ENCODE measurements at regions not wholly inside any gene's neighbourhood (a gene's known extent, or its start where the extent isn't known, plus 50 kb on each side); places are given as distances from the start of the nearest gene placed in this dataset.
"Not testable (repeated sequence)": the region's sequence is repeated elsewhere in the genome, so short reads cannot be mapped to it uniquely, and the experiment has no call there.

DNA sequence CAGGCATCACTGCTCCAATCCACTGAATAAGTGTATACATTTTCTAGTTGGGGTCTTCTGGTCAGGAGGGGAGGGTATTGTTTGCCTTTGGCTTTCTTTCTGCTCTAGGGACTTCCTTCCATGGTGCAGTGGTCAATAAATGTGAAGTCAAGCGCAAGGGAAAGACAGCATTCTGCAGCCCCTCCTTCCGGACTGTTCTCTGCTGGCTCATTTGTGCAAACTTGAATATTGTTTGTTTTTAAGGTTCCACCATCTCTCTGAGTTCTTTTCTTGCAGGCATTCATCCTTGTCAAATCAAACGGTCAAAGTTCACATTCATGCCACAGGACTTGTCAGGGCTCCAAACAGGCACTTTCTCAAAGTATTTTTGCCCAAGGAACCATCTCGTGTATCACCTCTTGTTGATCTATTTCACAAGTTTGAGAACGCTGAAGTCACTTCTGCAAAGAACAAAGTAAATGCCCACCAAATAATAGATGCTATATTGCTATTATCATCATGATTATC lies 205.6 kb upstream of the KAZN start:
- DNase-seq (ENCODE audit: low spot score), result no peak

DNA sequence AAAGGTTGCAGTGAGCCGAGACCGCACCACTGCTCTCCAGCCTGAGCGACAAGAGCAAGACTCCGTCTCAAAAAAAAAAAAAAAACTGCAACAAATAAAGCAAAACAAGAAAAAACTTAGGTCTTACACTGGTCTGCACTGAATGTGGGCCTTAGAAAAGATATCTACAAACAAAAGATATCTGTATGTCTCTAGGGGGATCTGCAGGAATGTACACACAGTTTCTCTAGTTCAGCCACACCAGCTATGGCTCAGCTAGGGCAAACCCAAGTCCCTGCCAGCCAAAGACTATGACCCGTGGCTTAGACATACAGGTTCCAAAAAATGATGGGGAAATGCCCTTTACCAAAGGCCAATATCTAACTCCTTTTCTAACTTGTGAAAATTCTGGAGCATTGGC lies 202.4 kb upstream of the KAZN start:
- DNase-seq (ENCODE audit: low spot score), result no peak

DNA sequence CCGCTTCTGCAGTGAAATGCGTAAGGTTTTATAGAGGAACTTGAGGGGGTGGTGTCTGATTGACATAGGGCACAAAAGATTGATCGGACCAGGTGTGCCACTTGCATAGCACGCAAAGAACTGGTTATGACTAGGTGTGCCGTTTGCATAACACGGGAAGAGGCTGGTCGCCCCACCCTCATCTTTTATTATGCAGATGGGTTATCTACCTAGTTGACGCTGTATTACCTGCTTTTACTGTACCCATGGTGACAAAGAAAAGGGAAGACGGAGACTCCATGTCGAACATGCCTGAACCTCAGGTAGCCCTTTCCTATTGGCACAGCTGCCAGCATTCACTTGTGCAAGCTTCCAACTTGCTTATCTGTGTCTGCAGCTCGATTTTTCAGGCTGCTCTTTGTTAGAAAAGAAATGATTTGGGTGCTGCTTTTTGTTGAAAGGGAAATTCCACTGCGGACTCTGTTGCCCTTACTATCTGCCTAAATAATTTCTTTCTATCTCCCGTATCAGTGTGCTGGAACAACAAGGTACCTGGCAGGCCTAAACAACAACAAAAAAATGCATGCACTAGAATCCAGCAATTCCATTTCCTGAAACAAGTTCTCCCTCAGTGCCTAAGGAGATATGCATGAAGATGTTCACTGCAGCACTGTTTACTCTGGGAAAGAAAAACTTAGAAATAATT lies 194.4 kb upstream of the KAZN start:
- no peak for DNase-seq (ENCODE audit: low spot score)

DNA sequence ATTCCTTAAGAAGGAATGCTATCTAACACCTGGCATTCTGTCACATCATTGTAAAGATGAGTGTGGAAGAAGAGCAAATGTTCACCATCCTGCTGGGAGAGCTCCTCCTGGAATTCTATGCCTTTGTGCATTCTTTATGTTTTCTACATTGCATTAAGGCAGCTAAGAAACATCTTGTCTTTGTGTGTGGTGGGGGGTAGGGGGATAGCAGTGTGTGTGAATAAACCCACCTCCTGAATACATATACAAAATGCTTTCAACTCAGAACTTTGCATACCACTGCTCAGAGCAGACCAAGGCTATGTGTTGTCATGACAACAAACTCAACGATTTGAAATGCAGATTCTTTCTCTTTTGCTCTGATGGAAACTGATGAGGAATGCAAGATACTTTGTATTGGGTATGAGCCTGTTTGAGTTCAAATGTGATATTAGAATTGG lies 193.6 kb upstream of the KAZN start:
- peak; percentile 12 for DNase-seq (ENCODE audit: low spot score)

DNA sequence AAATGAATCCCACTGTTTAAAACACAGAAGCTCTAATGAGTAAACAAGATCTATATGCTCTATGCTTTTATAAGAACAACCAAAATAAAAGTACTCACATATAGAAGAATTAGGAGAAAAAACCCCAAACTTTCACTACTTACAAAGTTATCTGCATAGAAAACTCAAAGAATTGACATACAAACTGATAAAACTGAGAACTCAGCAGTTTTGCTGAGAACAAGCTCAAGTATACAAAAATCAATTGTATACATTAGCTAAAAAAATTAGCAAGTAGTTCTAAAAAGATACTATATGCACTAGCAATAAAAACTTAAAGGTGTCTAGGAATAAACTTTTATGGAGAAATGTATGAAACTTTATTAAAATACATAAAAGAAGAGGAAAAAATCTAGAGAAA lies 186.2 kb upstream of the KAZN start:
- DNase-seq (ENCODE audit: low spot score), result no peak

DNA sequence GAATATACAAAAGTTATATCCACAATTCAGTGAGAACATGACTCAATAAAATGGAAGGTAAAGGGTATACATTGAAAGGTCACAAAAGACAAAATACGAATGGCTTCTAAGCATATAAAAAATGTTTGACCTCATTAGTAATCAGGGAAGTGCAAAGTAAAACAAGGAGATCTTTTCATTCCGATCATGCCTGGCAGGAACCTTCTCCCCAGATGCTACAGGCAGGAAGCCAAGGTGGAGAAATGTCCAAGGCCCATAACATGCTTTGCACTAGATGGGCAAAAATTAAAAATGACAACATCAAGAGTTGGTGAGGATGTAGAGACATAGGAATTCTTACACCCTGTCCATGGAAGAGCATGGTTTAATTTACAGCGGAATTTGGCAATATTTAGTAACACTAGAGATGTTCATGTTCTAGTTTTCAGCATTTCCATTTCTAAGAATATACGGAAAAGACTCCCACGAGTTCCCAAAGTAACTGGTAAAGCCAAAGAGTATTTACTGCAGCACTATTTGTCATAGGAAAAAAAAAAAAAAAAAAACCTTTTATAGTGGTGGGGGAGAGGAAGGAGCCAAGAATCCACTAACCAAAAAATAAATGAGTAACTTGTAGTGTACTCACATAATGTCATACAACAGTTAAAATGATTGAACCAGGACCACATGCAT lies 184.5 kb upstream of the KAZN start:
- no peak for DNase-seq (ENCODE audit: low spot score)

DNA sequence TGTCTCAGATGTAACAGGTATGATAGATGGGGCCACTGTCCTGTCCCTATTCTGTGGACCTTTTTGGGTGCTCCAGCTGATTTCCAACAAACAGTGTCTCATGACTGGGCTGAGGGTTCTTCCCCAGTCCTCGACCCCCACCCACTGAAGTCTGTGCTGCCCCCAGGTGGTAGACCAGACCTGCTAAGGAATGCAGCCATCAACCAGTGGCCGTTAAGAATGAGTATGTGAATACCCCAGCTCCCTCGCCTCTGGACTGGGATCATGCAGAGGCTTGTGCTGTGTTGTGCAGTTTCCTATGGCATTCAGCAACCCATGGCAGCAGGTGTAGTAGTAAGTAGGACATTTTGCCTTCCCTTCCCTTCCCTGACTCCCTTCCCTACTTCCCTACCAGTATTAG lies 183.1 kb upstream of the KAZN start:
- peak; percentile 23 for DNase-seq (ENCODE audit: low spot score)

DNA sequence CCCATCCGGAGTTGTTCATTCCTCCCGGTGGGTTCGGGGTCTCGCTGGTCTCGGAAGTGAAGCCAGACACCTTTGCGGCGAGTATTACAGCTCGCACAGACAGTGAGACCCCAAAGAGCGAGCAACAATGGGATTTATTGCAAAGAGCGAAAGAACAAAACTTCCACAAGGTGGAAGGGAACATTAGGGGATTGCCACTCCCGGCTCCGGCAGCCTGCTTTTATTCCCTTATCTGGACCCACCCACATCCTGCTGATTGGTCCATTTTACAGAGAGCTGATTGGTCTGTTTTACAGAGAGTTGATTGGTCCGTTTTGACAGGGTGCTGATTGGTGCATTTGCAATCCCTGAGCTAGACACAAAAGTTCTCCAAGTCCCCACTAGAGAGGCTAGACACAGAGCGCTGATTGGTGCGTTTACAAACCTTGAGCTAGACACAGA lies 178.7 kb upstream of the KAZN start:
- DNase-seq (ENCODE audit: low spot score), result not testable (repeated sequence)

DNA sequence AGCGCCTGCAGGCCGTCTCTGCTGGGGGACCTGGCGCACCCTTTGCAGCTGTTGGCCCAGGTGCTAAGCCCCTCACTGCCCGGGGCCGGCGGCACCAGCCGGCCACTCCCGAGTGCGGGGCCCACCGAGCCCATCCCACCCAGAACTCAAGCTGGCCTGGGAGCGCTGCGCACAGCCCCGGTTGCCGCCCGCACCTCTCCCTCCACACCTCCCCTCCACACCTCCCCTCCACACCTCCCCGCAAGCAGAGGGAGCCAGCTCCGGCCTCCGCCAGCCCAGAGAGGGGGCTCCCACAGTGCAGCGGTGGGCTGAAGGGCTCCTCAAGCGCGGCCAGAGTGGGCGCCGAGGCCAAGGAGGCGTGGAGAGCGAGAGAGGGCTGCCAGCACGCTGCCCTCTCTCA lies 177.8 kb upstream of the KAZN start:
- DNase-seq (ENCODE audit: low spot score), result no peak

DNA sequence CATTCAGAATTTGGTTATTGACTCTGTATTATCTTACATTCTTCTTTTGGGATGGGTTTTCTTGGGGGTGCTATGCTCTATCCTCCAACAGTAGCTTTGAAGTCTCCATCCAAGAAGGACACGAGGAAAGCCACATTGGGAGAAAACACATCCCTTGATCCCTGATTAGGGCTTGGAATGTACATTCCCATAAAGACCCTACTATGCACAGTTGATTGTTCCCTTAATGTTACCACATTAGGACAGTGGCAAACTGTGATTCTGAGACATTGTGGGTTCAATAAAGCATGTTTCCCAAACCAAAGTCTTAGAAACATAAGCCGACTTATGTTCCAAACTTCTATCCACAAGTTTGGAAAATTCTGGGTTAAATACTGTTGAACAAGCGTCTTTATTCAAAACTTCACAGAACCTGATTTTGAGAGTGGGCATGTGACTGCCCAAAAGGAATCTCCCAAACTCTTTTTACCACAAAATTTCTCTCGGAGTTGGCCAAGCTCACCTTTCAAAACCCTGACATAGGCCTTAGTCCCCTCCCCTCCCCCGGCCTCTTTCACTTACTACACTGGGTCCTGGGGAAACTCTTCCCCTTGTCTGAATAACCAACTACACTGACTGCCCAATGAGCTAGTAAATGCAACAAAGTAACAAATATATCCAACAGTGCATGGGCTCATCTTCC lies 177.0 kb upstream of the KAZN start:
- no peak for DNase-seq (ENCODE audit: low spot score)

DNA sequence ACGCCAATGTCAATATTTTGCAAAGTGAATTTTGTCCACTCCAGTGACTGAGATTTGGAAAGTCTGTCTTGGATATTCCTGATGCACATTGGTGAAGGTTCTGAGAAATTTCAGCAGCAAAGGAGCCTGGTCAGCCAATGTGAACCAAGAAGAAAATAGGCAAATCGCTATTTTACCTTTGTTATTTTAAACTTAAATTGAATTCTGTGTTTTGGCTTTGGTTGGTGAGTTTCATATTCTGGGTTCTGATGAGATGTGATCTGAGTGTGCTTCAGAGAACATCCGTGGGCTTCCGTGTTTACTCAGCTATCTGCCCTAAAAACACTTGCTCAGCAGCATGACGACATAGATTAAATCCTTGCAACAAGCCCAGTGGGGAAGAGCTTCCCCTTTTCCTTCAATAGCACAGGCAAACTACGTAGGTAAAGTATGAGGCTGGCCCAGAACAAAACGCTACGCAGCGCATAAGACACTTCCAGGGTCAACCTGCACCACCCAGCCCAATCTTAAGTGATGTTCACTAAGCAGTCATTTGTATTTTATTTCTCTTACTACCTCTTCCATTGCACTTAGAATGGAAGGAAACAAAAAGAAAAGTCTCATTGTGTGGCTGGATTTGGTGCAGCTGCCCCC lies 176.4 kb upstream of the KAZN start:
- no peak for DNase-seq (ENCODE audit: low spot score)

DNA sequence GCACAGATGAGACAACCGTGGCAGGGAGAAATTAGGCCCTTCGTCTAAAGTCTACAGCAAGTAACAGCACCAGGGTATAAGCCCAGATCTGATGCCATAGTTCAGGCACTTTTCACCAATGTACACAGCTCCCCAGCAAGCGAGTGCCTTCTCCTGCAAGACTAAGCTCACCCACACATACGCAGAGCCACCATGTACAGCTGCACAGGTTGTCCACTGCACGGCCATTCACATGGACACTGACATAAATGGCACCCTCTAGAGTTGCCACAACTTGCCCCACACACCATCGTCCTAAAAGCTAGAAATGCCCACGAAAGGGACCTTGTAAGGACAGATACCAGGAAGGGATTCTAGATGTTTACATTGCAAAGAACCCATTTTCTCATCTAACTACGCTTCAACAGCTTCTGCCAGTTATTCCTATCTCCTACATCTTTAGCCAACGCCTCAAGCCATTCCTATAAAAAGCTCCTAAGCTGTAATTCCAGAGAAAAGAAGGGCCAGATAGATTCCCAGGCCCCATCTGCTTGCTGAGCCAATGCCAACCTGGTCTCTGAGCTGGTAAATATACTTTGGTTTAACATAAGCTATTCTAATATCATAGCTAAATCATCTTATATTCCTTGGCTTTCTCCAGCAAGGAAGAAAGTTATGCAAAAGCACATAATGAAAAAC lies 174.0 kb upstream of the KAZN start:
- DNase-seq (ENCODE audit: low spot score), result no peak

DNA sequence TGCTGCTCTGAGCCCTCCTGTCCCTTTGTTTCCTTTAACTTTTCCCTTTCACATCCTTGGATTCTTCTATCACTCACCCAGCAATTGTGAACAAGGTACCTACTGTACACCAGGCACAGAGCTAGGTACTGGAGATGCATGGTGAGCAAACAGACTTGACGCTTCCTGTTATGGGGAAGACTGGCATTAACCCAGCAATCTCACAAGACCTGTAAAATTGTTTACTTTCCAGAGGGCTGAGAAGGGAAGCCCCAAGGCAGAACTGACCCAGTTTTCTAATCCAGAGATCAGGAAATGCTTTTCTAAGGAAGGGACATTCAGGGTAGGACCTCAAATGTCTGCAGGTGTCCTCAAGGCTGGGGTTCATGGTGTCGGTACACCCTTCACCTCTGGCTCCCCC lies 171.6 kb upstream of the KAZN start:
- no peak for DNase-seq (ENCODE audit: low spot score)

DNA sequence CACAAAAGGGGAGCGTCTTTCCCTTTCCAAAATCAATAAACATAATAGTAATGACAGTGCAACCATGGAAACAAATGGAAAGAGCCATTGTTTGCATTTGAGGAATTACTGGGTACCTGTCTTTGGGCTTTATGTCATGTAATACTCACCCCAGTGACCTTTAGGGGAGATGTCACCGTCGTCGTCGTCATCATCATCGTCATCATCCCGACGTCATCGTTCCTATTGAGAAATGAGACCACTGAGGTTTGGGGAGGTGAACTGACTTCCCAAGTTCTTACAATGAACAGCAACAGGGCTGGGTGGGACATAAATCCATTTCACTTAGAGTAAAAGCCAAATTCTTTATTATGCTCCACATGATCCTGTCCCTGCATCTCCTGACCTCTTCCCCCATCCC lies 168.9 kb upstream of the KAZN start:
- no peak for DNase-seq (ENCODE audit: low spot score)

DNA sequence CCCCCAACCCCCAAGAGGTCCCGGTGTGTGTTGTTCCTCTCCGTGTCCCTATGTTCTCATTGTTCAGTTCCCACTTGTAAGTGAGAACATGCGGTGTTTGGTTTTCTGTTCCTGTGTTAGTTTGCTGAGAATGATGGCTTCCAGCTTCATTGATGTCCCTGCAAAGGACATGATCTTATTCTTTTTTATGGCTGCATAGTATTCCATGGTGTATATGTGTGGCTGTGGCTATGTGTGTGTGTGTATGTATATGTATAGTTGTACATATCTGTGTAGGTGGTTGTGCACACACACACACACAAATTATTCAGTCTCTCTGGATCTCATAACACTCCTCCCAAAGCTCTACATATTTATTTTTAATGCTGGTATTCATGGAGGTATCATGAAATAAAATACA lies 165.8 kb upstream of the KAZN start:
- DNase-seq (ENCODE audit: low spot score), result not testable (repeated sequence)

DNA sequence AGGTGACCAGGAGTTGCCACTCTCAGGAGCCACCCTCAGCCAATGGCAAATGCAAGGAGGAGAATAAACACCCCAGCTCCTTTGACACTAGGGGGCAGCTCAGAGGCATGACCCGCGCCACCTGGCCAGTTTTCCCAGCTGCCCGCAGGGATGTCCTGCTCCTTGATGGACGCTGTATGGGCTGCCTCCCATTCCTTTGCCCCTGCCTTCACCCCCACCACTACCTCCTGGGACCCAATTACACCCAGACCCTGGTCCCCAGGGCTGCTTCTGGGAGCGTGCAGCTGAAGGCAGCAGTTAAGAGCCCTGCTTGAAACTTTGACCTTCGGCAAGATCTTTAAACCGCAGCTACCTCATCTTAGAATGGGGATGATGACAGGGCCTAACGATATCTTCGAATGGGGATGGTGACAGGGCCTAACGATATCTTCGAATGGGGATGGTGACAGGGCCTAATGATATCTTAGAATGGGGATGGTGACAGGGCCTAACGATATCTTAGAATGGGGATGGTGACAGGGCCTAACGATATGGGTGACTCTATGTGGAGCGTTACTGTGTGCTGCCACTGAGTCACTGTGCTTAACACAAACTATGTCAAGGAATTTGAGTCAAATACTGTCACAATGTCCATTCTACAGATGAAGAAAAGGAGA lies 163.0 kb upstream of the KAZN start:
- no peak for DNase-seq (ENCODE audit: low spot score)

DNA sequence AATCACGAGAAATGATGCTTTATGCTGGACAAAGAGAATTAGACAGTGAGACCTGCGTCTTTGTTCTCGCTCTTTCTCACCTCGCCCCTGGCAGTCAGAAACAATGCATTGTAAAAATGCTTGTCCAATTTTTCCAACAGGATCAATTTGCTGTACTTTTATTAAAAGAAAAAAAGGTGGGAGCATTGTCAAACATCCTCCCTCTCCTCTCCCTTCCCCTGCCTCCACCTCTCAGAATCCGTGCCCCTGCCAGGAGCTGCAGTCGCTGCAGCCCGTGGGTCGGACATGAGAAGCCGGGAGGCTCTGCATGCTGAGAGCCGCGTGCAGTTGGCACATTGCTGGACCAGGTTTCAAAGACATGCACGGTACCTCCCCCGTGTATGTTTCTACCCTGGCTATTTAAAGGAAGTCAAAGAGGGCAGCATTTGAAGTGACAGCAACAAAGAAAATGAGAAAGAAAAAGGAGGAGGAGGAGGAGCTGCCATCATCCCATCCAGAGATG lies 161.0 kb upstream of the KAZN start:
- DNase-seq (ENCODE audit: low spot score), result no peak

DNA sequence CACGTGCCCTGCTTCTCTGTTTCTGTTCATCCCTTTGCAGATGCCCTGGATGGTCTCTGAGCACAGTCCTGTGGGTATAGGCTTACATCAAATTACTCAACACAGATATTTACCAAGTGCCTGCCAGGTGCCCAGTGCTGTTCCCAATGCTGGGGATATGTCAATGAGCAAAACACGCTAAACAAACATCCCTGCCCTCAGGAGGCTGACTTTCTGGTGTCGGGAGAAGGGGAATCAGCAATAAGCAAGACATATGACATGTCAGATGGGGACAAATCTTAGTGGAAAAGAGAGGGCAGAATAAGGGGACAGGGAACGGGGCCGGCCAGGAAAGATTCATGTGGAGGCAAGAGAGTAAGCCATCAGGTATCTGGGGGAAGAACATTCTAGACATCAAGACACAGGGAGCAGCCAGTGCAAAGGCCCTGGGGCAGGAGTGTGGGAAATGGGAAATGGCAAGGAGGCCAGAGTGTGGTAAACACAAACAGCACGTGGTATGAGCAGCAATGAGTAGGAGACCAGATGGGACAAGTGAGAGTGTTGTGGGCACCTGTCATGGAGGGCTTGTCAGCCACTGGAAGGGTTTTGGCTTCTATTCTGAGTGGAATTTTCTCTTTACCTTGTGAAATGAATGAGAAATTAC lies 160.2 kb upstream of the KAZN start:
- DNase-seq (ENCODE audit: low spot score), result no peak

DNA sequence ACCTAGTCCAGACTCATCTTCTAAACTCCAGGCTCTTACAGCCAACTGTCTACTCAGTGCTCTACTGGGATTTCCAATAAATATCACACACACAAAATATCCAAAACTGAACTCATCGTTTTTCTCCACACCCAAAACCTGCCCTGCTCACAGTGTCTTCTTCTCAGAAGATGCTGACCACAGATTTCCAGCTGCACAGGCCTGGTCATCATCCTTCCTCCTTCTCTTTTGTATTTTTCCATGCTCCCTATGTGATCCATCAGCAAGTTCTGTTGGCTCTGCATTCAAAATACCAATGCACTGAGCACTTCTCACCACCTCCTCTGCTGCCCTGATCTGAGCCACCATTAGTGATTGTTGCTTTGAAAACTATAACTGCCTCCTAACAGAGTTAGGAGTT lies 159.5 kb upstream of the KAZN start:
- DNase-seq (ENCODE audit: low spot score), result no peak

DNA sequence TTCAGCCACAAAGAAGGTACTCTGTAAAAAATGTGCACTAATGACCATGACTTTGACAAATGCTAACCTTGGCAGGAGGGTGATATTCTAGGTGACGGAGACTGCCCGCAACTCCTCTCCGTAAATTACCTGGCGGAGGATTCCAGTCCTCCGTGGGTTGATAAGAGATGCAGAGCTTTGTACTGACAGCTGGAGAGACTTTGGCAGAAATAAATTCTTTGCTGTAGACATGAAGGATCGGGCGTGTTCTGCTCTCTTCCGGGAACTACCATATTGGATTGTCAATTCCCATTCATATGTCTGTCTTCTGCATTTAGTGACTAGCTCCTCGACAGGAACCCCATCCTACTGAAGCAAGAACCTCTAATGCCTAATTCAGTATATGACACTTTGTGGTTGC lies 158.3 kb upstream of the KAZN start:
- no peak for DNase-seq (ENCODE audit: low spot score)

DNA sequence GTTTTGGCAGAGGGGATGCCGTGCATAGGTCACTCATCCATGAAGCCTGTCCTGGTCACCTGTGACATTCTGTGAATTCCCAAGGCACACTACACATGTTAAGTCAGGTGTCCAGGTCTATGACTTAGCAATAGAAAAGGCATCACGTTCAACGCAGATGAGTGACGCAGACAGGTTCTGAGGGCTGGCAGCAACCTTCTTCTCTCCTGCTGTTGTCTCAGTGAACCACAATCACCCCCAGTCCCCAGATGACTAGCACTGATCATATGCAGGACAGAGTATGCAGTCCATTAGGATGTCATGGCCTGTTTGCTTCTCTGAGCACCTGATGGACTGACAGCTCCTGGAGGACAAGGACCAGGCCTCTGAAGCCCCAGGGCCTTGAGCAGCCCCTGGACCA lies 157.8 kb upstream of the KAZN start:
- DNase-seq (ENCODE audit: low spot score), result no peak

All from NAMALWA (cell line).